D721Med (cell line): ENCODE measurements at regions not wholly inside any gene's neighbourhood (a gene's known extent, or its start where the extent isn't known, plus 50 kb on each side); places are given as distances from the start of the nearest gene placed in this dataset.

ENCODE experiments used
- DNase-seq: peaks from one replicate; pipeline ENCODE4 v3.0.0; 2011; ENCODE audit warnings: low spot score; ENCODE audit not compliant: insufficient read length
- FAIRE-seq: peaks from 2 replicates; lab custom pipeline; 2011; peaks lifted over from hg19 to GRCh38; lab: Jason Lieb, UNC
- TF ChIP-seq, protein P1 (sequence below): IDR thresholded peaks from 2 replicates; pipeline ENCODE4 v1.5.1; 2012; ENCODE audit warnings: mild to moderate bottlenecking, control low read depth; ENCODE audit not compliant: insufficient read depth; ENCODE audit errors: missing control alignments

- FAIRE-seq = no peak
- TF ChIP-seq, protein P1, sequence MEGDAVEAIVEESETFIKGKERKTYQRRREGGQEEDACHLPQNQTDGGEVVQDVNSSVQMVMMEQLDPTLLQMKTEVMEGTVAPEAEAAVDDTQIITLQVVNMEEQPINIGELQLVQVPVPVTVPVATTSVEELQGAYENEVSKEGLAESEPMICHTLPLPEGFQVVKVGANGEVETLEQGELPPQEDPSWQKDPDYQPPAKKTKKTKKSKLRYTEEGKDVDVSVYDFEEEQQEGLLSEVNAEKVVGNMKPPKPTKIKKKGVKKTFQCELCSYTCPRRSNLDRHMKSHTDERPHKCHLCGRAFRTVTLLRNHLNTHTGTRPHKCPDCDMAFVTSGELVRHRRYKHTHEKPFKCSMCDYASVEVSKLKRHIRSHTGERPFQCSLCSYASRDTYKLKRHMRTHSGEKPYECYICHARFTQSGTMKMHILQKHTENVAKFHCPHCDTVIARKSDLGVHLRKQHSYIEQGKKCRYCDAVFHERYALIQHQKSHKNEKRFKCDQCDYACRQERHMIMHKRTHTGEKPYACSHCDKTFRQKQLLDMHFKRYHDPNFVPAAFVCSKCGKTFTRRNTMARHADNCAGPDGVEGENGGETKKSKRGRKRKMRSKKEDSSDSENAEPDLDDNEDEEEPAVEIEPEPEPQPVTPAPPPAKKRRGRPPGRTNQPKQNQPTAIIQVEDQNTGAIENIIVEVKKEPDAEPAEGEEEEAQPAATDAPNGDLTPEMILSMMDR = no peak
- DNase-seq = no peak
Measured at GRCh38 chr1:106037526-106037925, 1018.9 kb upstream of the PRMT6 start.

GRCh38 chr1:106038260-106038659 lies 1018.2 kb upstream of the PRMT6 start:
- DNase-seq (no peak), FAIRE-seq (no peak)
- TF ChIP-seq, protein P1 = no peak

DNA sequence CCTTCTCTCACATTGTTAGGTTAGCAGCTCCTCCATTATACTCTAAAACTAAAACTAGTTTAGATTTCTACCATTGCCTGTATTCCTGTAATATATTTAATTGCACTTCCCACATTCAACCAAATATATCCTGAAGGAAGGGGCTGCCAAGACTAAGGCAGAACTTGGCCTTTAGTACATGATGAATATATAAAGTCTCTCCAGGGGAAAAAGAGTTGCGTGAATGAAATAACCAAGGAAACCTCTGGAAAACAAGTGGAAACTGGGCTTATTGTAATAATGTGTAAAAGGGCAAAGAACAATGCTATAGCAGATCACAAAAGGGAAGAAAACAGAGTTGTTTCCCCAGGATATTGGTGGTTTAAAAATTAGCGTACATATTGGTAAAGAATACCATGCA lies 1012.5 kb upstream of the PRMT6 start:
- DNase-seq = no peak
- FAIRE-seq = no peak
- TF ChIP-seq, protein P1 = no peak

GRCh38 chr1:106047210-106047609 lies 1009.3 kb upstream of the PRMT6 start:
- no peak for FAIRE-seq

DNA sequence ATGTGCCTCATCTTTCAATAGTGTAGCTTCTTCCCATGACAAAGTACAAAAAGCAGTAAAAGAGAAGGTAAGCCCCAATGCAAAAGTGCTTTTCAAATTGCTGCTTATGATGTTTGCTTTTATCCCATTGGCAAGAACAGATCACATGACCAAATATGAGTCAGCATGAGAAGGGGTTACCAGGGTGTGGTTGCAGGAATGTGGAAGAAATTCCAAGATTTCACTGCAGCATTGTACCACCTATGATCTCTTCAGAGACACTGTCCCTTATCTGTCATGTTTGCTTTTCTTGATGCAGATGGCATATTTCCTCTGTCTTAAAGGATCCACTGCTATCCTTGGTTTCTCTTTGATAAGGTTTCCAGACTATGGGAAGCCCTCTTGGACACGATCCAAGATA lies 1006.9 kb upstream of the PRMT6 start:
- FAIRE-seq = no peak

More at GRCh38 chr1:106047210-106047609, 1009.3 kb upstream of the PRMT6 start:
- TF ChIP-seq, protein P1 = no peak
- DNase-seq = no peak

GRCh38 chr1:106055855-106056254 lies 1000.6 kb upstream of the PRMT6 start:
- DNase-seq (no peak), FAIRE-seq (no peak)
- TF ChIP-seq, protein P1 = no peak

More for the DNA sequence above, 1006.9 kb upstream of the PRMT6 start:
- TF ChIP-seq, protein P1 = no peak
- no peak for DNase-seq

DNA sequence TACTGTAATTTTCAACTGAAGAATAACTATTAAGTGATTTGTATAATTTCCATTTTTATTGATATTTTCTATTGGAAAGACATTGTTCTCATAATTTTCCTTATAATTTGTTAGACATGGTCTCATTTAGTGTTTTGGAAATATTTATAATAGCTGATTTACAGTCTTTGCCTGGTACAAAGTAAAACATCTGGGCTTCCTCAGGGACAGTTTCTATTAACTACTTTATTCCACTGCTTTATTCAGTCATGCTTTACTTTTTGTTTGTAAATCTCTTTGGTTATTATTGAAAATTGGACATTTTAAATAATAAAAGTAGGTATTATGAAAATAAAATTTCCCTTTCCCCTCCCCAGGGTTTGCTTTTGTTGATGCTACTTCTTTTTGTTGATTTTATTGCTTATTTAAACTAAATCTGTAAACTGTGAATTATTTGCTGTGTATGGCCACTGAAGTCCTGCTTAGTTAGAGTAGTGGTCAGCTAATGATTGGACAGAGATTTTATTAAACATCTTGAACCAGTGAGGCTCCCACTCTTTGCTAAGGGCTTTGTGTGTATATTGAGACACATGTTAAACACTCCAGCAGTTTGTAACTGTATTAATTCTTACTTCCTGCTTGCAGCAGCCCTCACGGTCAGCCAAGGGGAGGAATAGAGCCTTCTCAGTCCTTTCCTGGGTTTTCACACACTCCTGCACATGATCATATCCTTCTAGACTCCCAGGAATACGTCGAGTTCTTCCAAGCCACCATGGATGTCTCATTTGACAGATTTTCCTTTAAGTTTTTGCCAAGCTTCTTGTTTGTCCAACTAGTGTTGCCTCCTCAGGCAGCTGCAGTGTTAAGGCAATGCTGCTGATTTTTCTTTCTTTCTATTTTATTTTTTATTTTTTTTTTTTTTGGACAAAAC lies 994.6 kb upstream of the PRMT6 start:
- TF ChIP-seq, protein P1 = no peak
- FAIRE-seq = no peak
- no peak for DNase-seq
